Esophagus (tissue), 2 donors: ENCODE measurements at regions not wholly inside any gene's neighbourhood (a gene's known extent, or its start where the extent isn't known, plus 50 kb on each side); places are given as distances from the start of the nearest gene placed in this dataset.

Experiments
- H3K27ac ChIP-seq, 2 donors: one replicate each; pipeline ENCODE4 v1.5.1; 2013; ENCODE audit warnings: low read depth in 2 of 2, mild to moderate bottlenecking in 2 of 2, inconsistent platforms in 1 of 2, low read length in 1 of 2, moderate library complexity in 1 of 2
- H3K27me3 ChIP-seq, 2 donors: one replicate each; pipeline ENCODE4 v1.6.1; 2013; ENCODE audit warnings: low read length in 2 of 2, control low read depth in 1 of 2, mild to moderate bottlenecking in 1 of 2; ENCODE audit not compliant: insufficient read depth in 2 of 2, control insufficient read depth in 1 of 2
- H3K36me3 ChIP-seq, 2 donors: one replicate each; pipeline ENCODE4 v1.6.1; 2013; ENCODE audit warnings: low read length in 1 of 2; ENCODE audit not compliant: control insufficient read depth in 2 of 2, insufficient read depth in 2 of 2
- H3K4me1 ChIP-seq, 2 donors: one replicate each; pipeline ENCODE4 v1.6.1; 2013; ENCODE audit warnings: low read length in 1 of 2; ENCODE audit not compliant: control insufficient read depth in 2 of 2, insufficient read depth in 2 of 2
- H3K4me3 ChIP-seq, 2 donors: one replicate each; pipeline ENCODE4 v1.5.1; 2013; ENCODE audit warnings: low read length in 2 of 2, mild to moderate bottlenecking in 2 of 2, low read depth in 1 of 2, moderate library complexity in 1 of 2
- H3K9me3 ChIP-seq, 2 donors: one replicate each; pipeline ENCODE4 v1.6.1; 2013; ENCODE audit warnings: mild to moderate bottlenecking in 2 of 2, low read depth in 1 of 2, low read length in 1 of 2, moderate library complexity in 1 of 2; ENCODE audit not compliant: control insufficient read depth in 2 of 2, insufficient read depth in 1 of 2
- WGBS, 2 donors: extraction: QIAGEN DNeasy Blood & Tissue Kit; methylation state at CpG; one replicate each; pipeline ENCODE4 v1.1.7; 2013; 5-methylcytosine and 5-hydroxymethylcytosine counted together
- donor health status: healthy with polysubstance abuse.
- donor health status: Bipolar disorder and iron deficiency.

- no peaks in the 10 kb centered on the region for H3K36me3 ChIP-seq
- 38 to 45% methylated on average over 1 of the region's 1 CpG for WGBS, 2 donors
- no peaks in the 10 kb centered on the region for H3K4me1 ChIP-seq
- H3K27ac ChIP-seq: no peak overlapping the region
- H3K4me3 ChIP-seq: no peak overlapping the region
- no peaks in the 10 kb centered on the region for H3K27me3 ChIP-seq
- no peaks in the 10 kb centered on the region for H3K9me3 ChIP-seq
Observed at GRCh38 chr7:16354573-16354972, 66.8 kb downstream of the CRPPA start.

- Histone ChIP-seq H3K27ac (no peak overlapping the region), H3K27me3 (no peaks in the 10 kb centered on the region), H3K4me3 (no peak overlapping the region), H3K4me1 (no peaks in the 10 kb centered on the region), H3K9me3 (no peaks in the 10 kb centered on the region), H3K36me3 (no peaks in the 10 kb centered on the region)
- WGBS, 2 donors: 69 to 72% methylated on average over 4 of the region's 4 CpGs
Observed at GRCh38 chr7:16353226-16353625, 68.1 kb downstream of the CRPPA start.

GRCh38 chr7:16350634-16351033, 70.7 kb downstream of the CRPPA start:
- Histone ChIP-seq H3K27ac (no peak overlapping the region), H3K9me3 (no peaks in the 10 kb centered on the region), H3K4me3 (no peak overlapping the region), H3K4me1 (no peaks in the 10 kb centered on the region), H3K36me3 (no peaks in the 10 kb centered on the region), H3K27me3 (no peaks in the 10 kb centered on the region)
- 90 to 92% methylated on average over 2 of the region's 2 CpGs for WGBS, 2 donors

- Histone ChIP-seq H3K27me3 (no peaks in the 10 kb centered on the region), H3K36me3 (no peaks in the 10 kb centered on the region), H3K4me3 (no peak overlapping the region), H3K4me1 (no peaks in the 10 kb centered on the region), H3K27ac (no peak overlapping the region), H3K9me3 (no peaks in the 10 kb centered on the region)
- 79 to 87% methylated on average over 4 of the region's 4 CpGs for WGBS, 2 donors
Observed at GRCh38 chr7:16348251-16348650, 73.1 kb downstream of the CRPPA start.

- Histone ChIP-seq H3K4me3 (no peak overlapping the region), H3K36me3 (no peaks in the 10 kb centered on the region), H3K9me3 (no peaks in the 10 kb centered on the region), H3K4me1 (no peaks in the 10 kb centered on the region), H3K27me3 (no peaks in the 10 kb centered on the region), H3K27ac (no peak overlapping the region)
- 57 to 59% methylated on average over 1 of the region's 1 CpG for WGBS, 2 donors
Observed at GRCh38 chr7:16347827-16348192, 73.5 kb downstream of the CRPPA start.

GRCh38 chr7:16347066-16347826, 74.1 kb downstream of the CRPPA start:
- Histone ChIP-seq H3K36me3 (no peaks in the 10 kb centered on the region), H3K27ac (no peak overlapping the region), H3K27me3 (no peaks in the 10 kb centered on the region), H3K9me3 (no peaks in the 10 kb centered on the region), H3K4me3 (no peak overlapping the region), H3K4me1 (no peaks in the 10 kb centered on the region)
- 91 to 96% methylated on average over 1 of the region's 1 CpG for WGBS, 2 donors

- no peaks in the 10 kb centered on the region for H3K4me1 ChIP-seq
- WGBS, 2 donors: 58 to 67% methylated on average over 5 of the region's 5 CpGs
- H3K4me3 ChIP-seq: no peak overlapping the region
- H3K27ac ChIP-seq: no peak overlapping the region
- no peaks in the 10 kb centered on the region for H3K36me3 ChIP-seq
- no peaks in the 10 kb centered on the region for H3K27me3 ChIP-seq
- no peaks in the 10 kb centered on the region for H3K9me3 ChIP-seq
Observed at GRCh38 chr7:16345979-16346958, 75.1 kb downstream of the CRPPA start.

- Histone ChIP-seq H3K9me3 (no peaks in the 10 kb centered on the region), H3K27me3 (no peaks in the 10 kb centered on the region), H3K4me1 (no peaks in the 10 kb centered on the region), H3K36me3 (no peaks in the 10 kb centered on the region), H3K27ac (no peak overlapping the region), H3K4me3 (no peak overlapping the region)
- WGBS, 2 donors: 43 to 47% methylated on average over 1 of the region's 1 CpG
Observed at GRCh38 chr7:16344927-16345326, 76.4 kb downstream of the CRPPA start.

GRCh38 chr7:16343612-16344011, 77.7 kb downstream of the CRPPA start:
- Histone ChIP-seq H3K27ac (no peak overlapping the region), H3K4me1 (no peaks in the 10 kb centered on the region), H3K4me3 (no peak overlapping the region), H3K36me3 (no peaks in the 10 kb centered on the region), H3K27me3 (no peaks in the 10 kb centered on the region), H3K9me3 (no peaks in the 10 kb centered on the region)
- WGBS, 2 donors: 92 to 94% methylated on average over 5 of the region's 5 CpGs
